H9 (cell line): ENCODE measurements at regions not wholly inside any gene's neighbourhood (a gene's known extent, or its start where the extent isn't known, plus 50 kb on each side); places are given as distances from the start of the nearest gene placed in this dataset.

ENCODE experiments used
- DNase-seq: peaks from one replicate; pipeline ENCODE4 v3.0.0-alpha.2; 2017
- H2AFZ ChIP-seq: one replicate; pipeline ENCODE4 v1.6.1; 2013; ENCODE audit warnings: mild to moderate bottlenecking, low read length, control low read depth, moderate library complexity
- H2AK5ac ChIP-seq: 2 replicates; pipeline ENCODE4 v1.6.1; 2013; ENCODE audit warnings: low read length, control low read depth, mixed read lengths; ENCODE audit not compliant: insufficient read length
- H2BK120ac ChIP-seq: one replicate; pipeline ENCODE4 v1.6.1; 2013; ENCODE audit warnings: low read depth, mild to moderate bottlenecking, low read length, control low read depth, inconsistent platforms; ENCODE audit not compliant: poor library complexity, severe bottlenecking
- H2BK12ac ChIP-seq: 2 replicates; pipeline ENCODE4 v1.6.1; 2013; ENCODE audit warnings: low read length, control low read depth, mixed read lengths, low read depth; ENCODE audit not compliant: insufficient read length
- H2BK15ac ChIP-seq: 2 replicates; pipeline ENCODE4 v1.6.1; 2013; ENCODE audit warnings: low read depth, low read length, control low read depth
- H2BK20ac ChIP-seq: one replicate; pipeline ENCODE4 v1.6.1; 2013; ENCODE audit warnings: low read depth, mild to moderate bottlenecking, low read length, control low read depth, inconsistent platforms; ENCODE audit not compliant: poor library complexity, severe bottlenecking
- H2BK5ac ChIP-seq: 2 replicates; pipeline ENCODE4 v1.6.1; 2013; ENCODE audit warnings: low read length, control low read depth, mixed read lengths; ENCODE audit not compliant: insufficient read length
- H3K14ac ChIP-seq: 2 replicates; pipeline ENCODE4 v1.6.1; 2013; ENCODE audit warnings: low read length, control low read depth; ENCODE audit not compliant: insufficient read depth
- H3K18ac ChIP-seq: 2 replicates; pipeline ENCODE4 v1.6.1; 2013; ENCODE audit warnings: low read depth, mild to moderate bottlenecking, mixed read lengths, low read length, control low read depth; ENCODE audit not compliant: insufficient read length
- H3K23ac ChIP-seq: 2 replicates; pipeline ENCODE4 v1.6.1; 2013; ENCODE audit warnings: low read length, control low read depth, mixed read lengths, low read depth; ENCODE audit not compliant: insufficient read length
- H3K23me2 ChIP-seq: 2 replicates; pipeline ENCODE4 v1.6.1; 2013; ENCODE audit warnings: low read depth, mild to moderate bottlenecking, mixed read lengths, low read length, control low read depth; ENCODE audit not compliant: insufficient read length, poor library complexity, severe bottlenecking
- H3K27ac ChIP-seq: 2 replicates; pipeline ENCODE4 v1.5.1; 2013; ENCODE audit warnings: low read length, control low read depth, mixed read lengths, low read depth; ENCODE audit not compliant: insufficient read length
- H3K27me3 ChIP-seq: 2 replicates; pipeline ENCODE4 v1.6.1; 2013; ENCODE audit warnings: low read length, control low read depth, inconsistent platforms; ENCODE audit not compliant: insufficient read depth
- H3K4ac ChIP-seq: 2 replicates; pipeline ENCODE4 v1.6.1; 2013; ENCODE audit warnings: low read depth, mild to moderate bottlenecking, control low read depth, inconsistent platforms, low read length, moderate library complexity
- H3K4me1 ChIP-seq: 2 replicates; pipeline ENCODE4 v1.6.1; 2013; ENCODE audit warnings: low read length, control low read depth, inconsistent platforms; ENCODE audit not compliant: insufficient read depth
- H3K4me2 ChIP-seq: 2 replicates; pipeline ENCODE4 v1.6.1; 2013; ENCODE audit warnings: low read length, control low read depth, mixed read lengths; ENCODE audit not compliant: insufficient read length, insufficient read depth
- H3K56ac ChIP-seq: 2 replicates; pipeline ENCODE4 v1.6.1; 2013; ENCODE audit warnings: low read depth, mild to moderate bottlenecking, mixed read lengths, low read length, control low read depth; ENCODE audit not compliant: insufficient read length
- H3K79me1 ChIP-seq: 2 replicates; pipeline ENCODE4 v1.6.1; 2013; ENCODE audit warnings: low read depth, mild to moderate bottlenecking, moderate library complexity, low read length, control low read depth, inconsistent platforms; ENCODE audit not compliant: insufficient read depth, poor library complexity, severe bottlenecking
- H3K79me2 ChIP-seq: 2 replicates; pipeline ENCODE4 v1.6.1; 2013; ENCODE audit warnings: low read length, control low read depth, inconsistent platforms; ENCODE audit not compliant: insufficient read depth
- H3K9ac ChIP-seq: 2 replicates; pipeline ENCODE4 v1.6.1; 2013; ENCODE audit warnings: low read length, control low read depth, mixed read lengths; ENCODE audit not compliant: insufficient read length; ENCODE audit errors: extremely low read depth
- H3K9me3 ChIP-seq: one replicate; pipeline ENCODE4 v1.6.1; 2013; ENCODE audit warnings: low read depth, low read length, inconsistent platforms; ENCODE audit not compliant: control insufficient read depth
- H3T11ph ChIP-seq: one replicate; pipeline ENCODE4 v1.6.1; 2013; ENCODE audit warnings: mild to moderate bottlenecking, low read length, control low read depth, inconsistent platforms
- H4K20me1 ChIP-seq: one replicate; pipeline ENCODE4 v1.6.1; 2013; ENCODE audit not compliant: control insufficient read depth, insufficient read length, insufficient read depth
- H4K5ac ChIP-seq: 2 replicates; pipeline ENCODE4 v1.6.1; 2013; ENCODE audit warnings: low read depth, mild to moderate bottlenecking, mixed read lengths, low read length, control low read depth; ENCODE audit not compliant: insufficient read length
- H4K8ac ChIP-seq: replicated peaks from 2 replicates; pipeline ENCODE4 v1.6.1; 2013; ENCODE audit warnings: low read length, control low read depth, mixed read lengths, low read depth; ENCODE audit not compliant: insufficient read length
- H4K91ac ChIP-seq: 2 replicates; pipeline ENCODE4 v1.6.1; 2013; ENCODE audit warnings: low read depth, mild to moderate bottlenecking, moderate library complexity, mixed read lengths, low read length, control low read depth; ENCODE audit not compliant: insufficient read length
- H3K27ac Mint-ChIP-seq, 3 experiments: 2 replicates in 2 of 3; 3 replicates in 1 of 3; pipeline ENCODE4 v1.8.0; 2020 to 2021; ENCODE audit warnings: mixed read lengths in 3 of 3, mild to moderate bottlenecking in 1 of 3, moderate library complexity in 1 of 3
- H3K27me3 Mint-ChIP-seq: 2 replicates; pipeline ENCODE4 v1.8.0; 2021; ENCODE audit warnings: low read depth, mild to moderate bottlenecking, moderate library complexity, mixed read lengths
- H3K36me3 Mint-ChIP-seq, 3 experiments: 2 replicates in 2 of 3; 3 replicates in 1 of 3; pipeline ENCODE4 v1.8.0; 2020 to 2021; ENCODE audit warnings: low read depth in 3 of 3, mixed read lengths in 3 of 3; ENCODE audit not compliant: insufficient read depth in 1 of 3
- H3K4me1 Mint-ChIP-seq, 2 experiments: 2 replicates each; pipeline ENCODE4 v1.8.0; 2020; ENCODE audit warnings: mixed read lengths in 2 of 2
- H3K4me3 Mint-ChIP-seq, 2 experiments: 2 replicates in 1 of 2; 3 replicates in 1 of 2; pipeline ENCODE4 v1.8.0; 2020 to 2021; ENCODE audit warnings: mild to moderate bottlenecking in 2 of 2, mixed read lengths in 2 of 2, moderate library complexity in 1 of 2
- H3K9me3 Mint-ChIP-seq, 2 experiments: 2 replicates in 1 of 2; 3 replicates in 1 of 2; pipeline ENCODE4 v1.8.0; 2020; ENCODE audit warnings: mild to moderate bottlenecking in 2 of 2, mixed read lengths in 2 of 2, moderate library complexity in 1 of 2
- CTCF ChIP-seq: fragments of 200-600 bp; sonication (generic); conservative IDR thresholded peaks from 3 replicates; pipeline ENCODE4 v1.8.0; 2021; ENCODE audit warnings: antibody characterized with exemption, mild to moderate bottlenecking
- WGBS: extraction: QIAGEN DNeasy Blood & Tissue Kit; methylation state at CpG from one replicate; pipeline ENCODE4 v1.1.7; 2013; ENCODE audit warnings: missing lambda C conversion rate, low lambda C conversion rate, mixed read lengths; ENCODE audit not compliant: insufficient read length; ENCODE audit errors: extremely low coverage; 5-methylcytosine and 5-hydroxymethylcytosine counted together

GRCh38 chr14:56460469-56460868 is 119.1 kb upstream of the TMEM260 start:
- Histone ChIP-seq H2BK12ac (no peak overlapping the region), H3K4ac (no peak overlapping the region), H3K79me2 (no peaks in the 10 kb centered on the region), H3K79me1 (no peaks in the 10 kb centered on the region), H2BK20ac (no peak overlapping the region), H3K18ac (no peak overlapping the region), H3K23me2 (no peaks in the 10 kb centered on the region), H3T11ph (no peak overlapping the region), H3K9me3 (no peaks in the 10 kb centered on the region), H3K27me3 (no peaks in the 10 kb centered on the region), H3K27ac (no peak overlapping the region), H3K56ac (no peak overlapping the region), H4K20me1 (no peaks in the 10 kb centered on the region), H3K14ac (no peak overlapping the region), H2AK5ac (no peak overlapping the region), H4K8ac (no peak overlapping the region), H2BK120ac (no peak overlapping the region), H3K9ac (no peak overlapping the region), H2AFZ (no peak overlapping the region), H4K91ac (no peak overlapping the region), H3K4me2 (no peak overlapping the region), H2BK5ac (no peak overlapping the region), H2BK15ac (no peak overlapping the region), H3K4me1 (no peaks in the 10 kb centered on the region), H3K23ac (no peak overlapping the region), H4K5ac (no peak overlapping the region)
- H3K27ac Mint-ChIP-seq = no peak overlapping the region
- TF ChIP-seq CTCF = no peak
- H3K36me3 Mint-ChIP-seq = no peaks in the 10 kb centered on the region
- no peak for DNase-seq
- H3K9me3 Mint-ChIP-seq = peaks cover 5 to 8% of the 10 kb centered on the region in 2 experiments
- no CpG with 5 or more reads among the region's 2 CpGs for WGBS
- no peak overlapping the region for H3K4me3 Mint-ChIP-seq
- no peaks in the 10 kb centered on the region for H3K4me1 Mint-ChIP-seq
- H3K27me3 Mint-ChIP-seq = no peaks in the 10 kb centered on the region; the same call in 1 of the 2 replicates
